GM19467 (cell line): ENCODE measurements at regions not wholly inside any gene's neighbourhood (a gene's known extent, or its start where the extent isn't known, plus 50 kb on each side); places are given as distances from the start of the nearest gene placed in this dataset.
"Not testable (repeated sequence)": the region's sequence is repeated elsewhere in the genome, so short reads cannot be mapped to it uniquely, and the experiment has no call there.

Experiments
- ATAC-seq: cut with Tn5 transposase; IDR thresholded peaks from one replicate; pipeline ENCODE4 v1.9.1; 2021; ENCODE audit warnings: mild to moderate bottlenecking, moderate library complexity; ENCODE audit not compliant: unreplicated experiment

- no peak for ATAC-seq
Measured at GRCh38 chr3:65177960-65178376, 490.2 kb upstream of the ADAMTS9 start.

GRCh38 chr3:65174713-65175112 is 486.9 kb upstream of the ADAMTS9 start:
- ATAC-seq = no peak

GRCh38 chr3:65173841-65174240 is 486.0 kb upstream of the ADAMTS9 start:
- ATAC-seq = no peak

- ATAC-seq = no peak
Measured at GRCh38 chr3:65172209-65172608, 484.4 kb upstream of the ADAMTS9 start.

GRCh38 chr3:65170390-65171042 is 482.7 kb upstream of the ADAMTS9 start:
- no peak for ATAC-seq

- no peak for ATAC-seq
Measured at GRCh38 chr3:65169961-65170360, 482.2 kb upstream of the ADAMTS9 start.

GRCh38 chr3:65168547-65168946 is 480.7 kb upstream of the ADAMTS9 start:
- ATAC-seq = no peak

- ATAC-seq = no peak
Measured at GRCh38 chr3:65166531-65166930, 478.7 kb upstream of the ADAMTS9 start.

GRCh38 chr3:65158023-65158422 is 470.2 kb upstream of the ADAMTS9 start:
- no peak for ATAC-seq

GRCh38 chr3:65153850-65154512 is 466.2 kb upstream of the ADAMTS9 start:
- ATAC-seq = no peak

GRCh38 chr3:65151666-65152065 is 463.9 kb upstream of the ADAMTS9 start:
- no peak for ATAC-seq

GRCh38 chr3:65149877-65150276 is 462.1 kb upstream of the ADAMTS9 start:
- ATAC-seq = no peak

GRCh38 chr3:65148687-65149086 is 460.9 kb upstream of the ADAMTS9 start:
- ATAC-seq = no peak

- ATAC-seq = no peak
Measured at GRCh38 chr3:65146179-65146578, 458.4 kb upstream of the ADAMTS9 start.

- no peak for ATAC-seq
Measured at GRCh38 chr3:65145680-65146079, 457.9 kb upstream of the ADAMTS9 start.

GRCh38 chr3:65144791-65145351 is 457.1 kb upstream of the ADAMTS9 start:
- ATAC-seq = no peak

GRCh38 chr3:65142456-65142855 is 454.7 kb upstream of the ADAMTS9 start:
- ATAC-seq = no peak

- ATAC-seq = no peak
Measured at GRCh38 chr3:65138556-65138955, 450.8 kb upstream of the ADAMTS9 start.

- ATAC-seq = not testable (repeated sequence)
Measured at GRCh38 chr3:65133752-65134151, 446.0 kb upstream of the ADAMTS9 start.

- no peak for ATAC-seq
Measured at GRCh38 chr3:65130782-65131181, 443.0 kb upstream of the ADAMTS9 start.

- ATAC-seq = no peak
Measured at GRCh38 chr3:65128346-65128745, 440.5 kb upstream of the ADAMTS9 start.
